Mesodermal cell (in vitro differentiated cells): ENCODE measurements at regions not wholly inside any gene's neighbourhood (a gene's known extent, or its start where the extent isn't known, plus 50 kb on each side); places are given as distances from the start of the nearest gene placed in this dataset.
"Not testable (repeated sequence)": the region's sequence is repeated elsewhere in the genome, so short reads cannot be mapped to it uniquely, and the experiment has no call there.

Experiments used
- H3K27ac ChIP-seq: 2 replicates; pipeline ENCODE4 v1.7.0; 2013; ENCODE audit warnings: mild to moderate bottlenecking, low read depth, low read length, moderate library complexity; ENCODE audit not compliant: severe bottlenecking
- H3K36me3 ChIP-seq: 2 replicates; pipeline ENCODE4 v1.7.1; 2013; ENCODE audit warnings: mild to moderate bottlenecking, low read length, moderate library complexity; ENCODE audit not compliant: control insufficient read depth, insufficient read depth
- H3K4me1 ChIP-seq: one replicate; pipeline ENCODE4 v1.7.1; 2013; ENCODE audit warnings: mild to moderate bottlenecking, low read length; ENCODE audit not compliant: insufficient read depth, control insufficient read depth, poor library complexity, severe bottlenecking
- H3K4me3 ChIP-seq: 2 replicates; pipeline ENCODE4 v1.7.0; 2013; ENCODE audit warnings: low read length, control low read depth, mild to moderate bottlenecking; ENCODE audit not compliant: insufficient read depth, poor library complexity, severe bottlenecking; ENCODE audit errors: extremely low read depth
- H3K9me3 ChIP-seq: 2 replicates; pipeline ENCODE4 v1.7.1; 2013; ENCODE audit warnings: mild to moderate bottlenecking, low read length, moderate library complexity; ENCODE audit not compliant: control insufficient read depth
- WGBS, 2 experiments: methylation state at CpG; one replicate each; pipeline ENCODE4 v1.1.5; 2013; ENCODE audit warnings: missing lambda C conversion rate in 2 of 2; ENCODE audit not compliant: insufficient coverage in 2 of 2; 5-methylcytosine and 5-hydroxymethylcytosine counted together

DNA sequence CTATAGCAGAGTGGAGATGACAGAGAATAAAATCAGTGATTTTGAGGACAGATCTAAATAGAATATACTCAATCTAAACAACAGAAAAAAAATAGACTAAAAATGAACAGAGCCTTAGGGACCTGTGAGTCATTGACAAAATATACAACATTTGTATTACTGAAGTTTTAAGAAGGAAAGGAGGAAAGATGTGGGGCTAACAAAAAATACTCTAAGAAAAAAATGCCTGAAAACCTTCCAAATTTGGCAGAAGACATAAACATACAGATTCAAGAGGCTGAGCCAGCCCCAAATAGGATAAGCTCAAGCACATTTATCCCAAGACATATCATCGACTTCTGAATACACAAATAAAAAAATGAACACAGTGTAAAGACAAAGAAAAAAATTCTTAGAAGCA lies 123.6 kb upstream of the INTU start:
- no peak overlapping the region for H3K27ac ChIP-seq
- H3K4me1 ChIP-seq: no peaks in the 10 kb centered on the region
- no peaks in the 10 kb centered on the region for H3K9me3 ChIP-seq
- H3K4me3 ChIP-seq: no peak overlapping the region
- WGBS, 2 experiments: no CpG with 5 or more reads among the region's 1 CpG
- no peaks in the 10 kb centered on the region for H3K36me3 ChIP-seq

DNA sequence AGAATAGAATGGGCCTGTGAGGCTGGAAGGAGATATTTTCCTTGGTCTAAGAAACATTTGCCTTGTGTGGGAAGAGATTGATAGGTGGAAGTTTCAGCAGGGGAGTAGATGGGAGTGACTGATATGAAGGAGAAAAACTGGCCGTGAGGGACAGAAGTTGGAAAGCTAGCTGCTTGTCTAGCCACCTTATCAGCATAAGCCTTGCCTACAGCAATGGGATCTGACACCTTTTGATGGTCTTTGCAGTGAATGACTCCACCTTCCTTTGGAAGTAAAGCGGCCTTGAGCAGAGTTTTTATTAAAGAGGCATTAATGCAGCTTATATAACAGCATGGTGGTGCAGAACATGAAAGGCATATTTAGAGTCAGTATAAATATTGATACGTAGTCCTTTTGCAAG lies 120.1 kb upstream of the INTU start:
- not testable (repeated sequence) for H3K36me3 ChIP-seq, H3K9me3 ChIP-seq, H3K4me3 ChIP-seq, H3K27ac ChIP-seq, H3K4me1 ChIP-seq
- 90 to 100% methylated on average over 2 of the region's 3 CpGs for WGBS, 2 experiments

- not testable (repeated sequence) for H3K36me3 ChIP-seq, H3K9me3 ChIP-seq, H3K4me1 ChIP-seq, H3K4me3 ChIP-seq, H3K27ac ChIP-seq
- WGBS, 2 experiments: 57 to 61% methylated on average over 5 to 7 of the region's 7 CpGs
Observed at GRCh38 chr4:127515259-127515658, 117.5 kb upstream of the INTU start.

GRCh38 chr4:127518046-127518445 lies 114.7 kb upstream of the INTU start:
- Histone ChIP-seq H3K4me1 (no peaks in the 10 kb centered on the region), H3K9me3 (no peaks in the 10 kb centered on the region), H3K36me3 (no peaks in the 10 kb centered on the region), H3K4me3 (no peak overlapping the region), H3K27ac (no peak overlapping the region)

GRCh38 chr4:127521463-127521862 lies 111.3 kb upstream of the INTU start:
- H3K9me3 ChIP-seq: no peaks in the 10 kb centered on the region
- H3K4me3 ChIP-seq: no peak overlapping the region
- H3K4me1 ChIP-seq: no peaks in the 10 kb centered on the region
- no peak overlapping the region for H3K27ac ChIP-seq
- H3K36me3 ChIP-seq: no peaks in the 10 kb centered on the region
- 71 to 91% methylated on average over 1 to 2 of the region's 2 CpGs for WGBS, 2 experiments

DNA sequence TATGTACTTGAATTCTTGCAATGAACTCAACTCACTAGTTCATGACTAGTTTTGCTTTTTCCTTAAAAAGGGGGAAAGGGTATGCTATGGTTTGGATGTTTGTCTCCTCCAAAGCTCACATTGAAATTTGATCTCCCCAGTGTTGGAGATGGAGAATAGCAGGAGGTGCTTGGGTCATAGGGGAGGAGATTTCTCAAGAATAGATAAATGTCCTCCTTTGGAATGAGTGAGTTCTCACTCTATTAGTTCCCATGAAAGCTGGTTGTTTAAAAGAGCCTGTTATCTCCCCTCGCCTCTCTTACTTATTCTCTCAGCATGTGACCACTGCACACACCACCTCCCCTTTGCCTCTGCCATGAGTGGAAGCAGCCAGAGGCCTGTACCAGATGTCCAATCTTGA lies 109.4 kb upstream of the INTU start:
- WGBS, 2 experiments: 80% methylated on average over 1 of the region's 1 CpG; no CpG with 5 or more reads in 1 of the 2 experiments
- no peaks in the 10 kb centered on the region for H3K36me3 ChIP-seq
- H3K4me3 ChIP-seq: no peak overlapping the region
- no peaks in the 10 kb centered on the region for H3K9me3 ChIP-seq
- H3K4me1 ChIP-seq: no peaks in the 10 kb centered on the region
- H3K27ac ChIP-seq: no peak overlapping the region

- H3K4me1 ChIP-seq: no peaks in the 10 kb centered on the region
- no peaks in the 10 kb centered on the region for H3K9me3 ChIP-seq
- peak overlapping the region; percentile 42 for H3K27ac ChIP-seq
Observed at GRCh38 chr4:127525608-127526007, 107.1 kb upstream of the INTU start.

DNA sequence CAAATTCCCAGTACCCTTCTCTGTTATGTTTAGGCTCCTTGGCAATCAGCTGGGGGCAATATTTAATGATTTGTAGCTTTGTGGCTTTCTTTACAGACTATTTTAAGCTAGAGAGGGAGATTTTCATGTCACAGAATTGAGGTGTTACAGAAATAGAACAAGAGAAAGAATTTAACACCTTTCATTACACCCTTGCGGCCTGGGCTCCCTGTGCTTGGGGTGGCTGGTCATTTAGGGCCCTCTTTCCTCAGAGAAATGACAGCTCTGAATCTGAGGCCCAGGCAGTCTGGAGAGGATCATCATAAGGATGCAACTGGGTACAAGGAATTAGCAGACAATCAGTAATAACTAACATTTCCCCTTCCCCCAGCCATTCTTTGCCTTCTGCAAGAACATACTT lies 104.5 kb upstream of the INTU start:
- Histone ChIP-seq H3K27ac (no peak overlapping the region), H3K9me3 (no peaks in the 10 kb centered on the region), H3K4me1 (no peaks in the 10 kb centered on the region), H3K36me3 (no peaks in the 10 kb centered on the region), H3K4me3 (no peak overlapping the region)
- WGBS, 2 experiments: 38% methylated on average over 1 of the region's 1 CpG; no CpG with 5 or more reads in 1 of the 2 experiments

More at GRCh38 chr4:127525608-127526007, 107.1 kb upstream of the INTU start:
- Histone ChIP-seq H3K36me3 (no peaks in the 10 kb centered on the region), H3K4me3 (no peak overlapping the region)

- not testable (repeated sequence) for H3K9me3 ChIP-seq, H3K27ac ChIP-seq, H3K36me3 ChIP-seq, H3K4me3 ChIP-seq, H3K4me1 ChIP-seq
Observed at GRCh38 chr4:127529879-127530278, 102.9 kb upstream of the INTU start.

GRCh38 chr4:127533028-127533700 lies 99.6 kb upstream of the INTU start:
- H3K9me3 ChIP-seq: no peaks in the 10 kb centered on the region
- WGBS, 2 experiments: no CpG with 5 or more reads among the region's 1 CpG
- no peaks in the 10 kb centered on the region for H3K4me1 ChIP-seq
- H3K4me3 ChIP-seq: no peak overlapping the region
- no peak overlapping the region for H3K27ac ChIP-seq
- no peaks in the 10 kb centered on the region for H3K36me3 ChIP-seq

GRCh38 chr4:127534041-127534825 lies 98.5 kb upstream of the INTU start:
- Histone ChIP-seq H3K36me3 (no peaks in the 10 kb centered on the region), H3K9me3 (no peaks in the 10 kb centered on the region), H3K4me3 (no peak overlapping the region), H3K27ac (no peak overlapping the region), H3K4me1 (no peaks in the 10 kb centered on the region)
- WGBS, 2 experiments: 100% methylated on average over 1 of the region's 4 CpGs
